ENCODE measurements at regions not wholly inside any gene's neighbourhood (a gene's known extent, or its start where the extent isn't known, plus 50 kb on each side); places are given as distances from the start of the nearest gene placed in this dataset.
"Not testable (repeated sequence)": the region's sequence is repeated elsewhere in the genome, so short reads cannot be mapped to it uniquely, and the experiment has no call there.

GRCh38 chr1:234889643-234890042 lies 239.0 kb downstream of the TOMM20 start:
- TF ChIP-seq CTCF (IDR thresholded peaks at IDR 0.05; ENCODE audit: insufficient read depth, low read depth, low read length) (no peak), EZH2 (IDR thresholded peaks at IDR 0.05; ENCODE audit: insufficient read depth, low read length) (no peak)
- Histone ChIP-seq H3K4me3 (ENCODE audit: insufficient read depth, low read depth, low read length) (no peak overlapping the region), H3K79me2 (ENCODE audit: insufficient read depth, low read length) (no peaks in the 10 kb centered on the region), H3K36me3 (ENCODE audit: insufficient read depth, low read length) (no peaks in the 10 kb centered on the region), H2AFZ (ENCODE audit: low read depth, low read length) (no peak overlapping the region), H3K27me3 (ENCODE audit: insufficient read depth, low read length) (no peaks in the 10 kb centered on the region), H3K27ac (ENCODE audit: low read depth, low read length) (no peak overlapping the region), H3K4me2 (ENCODE audit: low read length) (no peak overlapping the region), H3K4me1 (ENCODE audit: insufficient read depth, low read length) (peaks cover 20% of the 10 kb centered on the region), H3K9me3 (ENCODE audit: insufficient read depth, low read depth, low read length) (no peaks in the 10 kb centered on the region), H4K20me1 (ENCODE audit: insufficient read depth, low read length) (no peaks in the 10 kb centered on the region), H3K9ac (ENCODE audit: low read length) (no peak overlapping the region)
- Mint-ChIP-seq H3K4me3 (ENCODE audit: unreplicated experiment) (no peak overlapping the region), H3K9me3 (ENCODE audit: unreplicated experiment) (peaks cover 6% of the 10 kb centered on the region), H3K36me3 (ENCODE audit: low read depth, unreplicated experiment) (no peaks in the 10 kb centered on the region), H3K27ac (ENCODE audit: unreplicated experiment) (no peak overlapping the region), H3K4me1 (ENCODE audit: low read depth, unreplicated experiment) (peaks cover 23% of the 10 kb centered on the region), H3K27me3 (ENCODE audit: low read depth, unreplicated experiment) (peaks cover 3% of the 10 kb centered on the region)
- DNase-seq (ENCODE audit: low read depth) = no peak
- no peak for FAIRE-seq

DNA sequence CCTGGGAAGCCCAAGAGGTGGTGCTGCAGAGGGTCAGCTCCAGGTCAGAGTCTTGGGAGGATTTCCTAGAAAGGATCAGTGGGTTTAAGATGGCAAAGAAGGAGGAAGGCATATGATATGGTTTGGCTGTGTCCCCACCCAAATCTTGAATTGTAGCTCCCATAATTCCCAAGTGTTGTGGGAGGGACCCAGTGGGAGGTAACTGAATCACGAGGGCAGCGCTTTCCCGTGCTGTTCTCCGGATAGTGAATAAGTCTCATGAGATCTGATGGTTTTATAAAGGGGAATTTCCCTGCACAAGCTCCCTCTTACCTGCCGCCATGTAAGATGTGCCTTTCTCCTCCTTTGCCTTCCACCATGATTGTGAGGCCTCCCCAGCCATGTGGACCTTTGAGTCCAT lies 240.4 kb downstream of the TOMM20 start:
- not testable (repeated sequence) for H4K20me1 ChIP-seq (ENCODE audit: insufficient read depth, low read length); H3K4me1 ChIP-seq (ENCODE audit: insufficient read depth, low read length); H3K27ac ChIP-seq (ENCODE audit: low read depth, low read length); H3K9ac ChIP-seq (ENCODE audit: low read length); FAIRE-seq; H3K4me3 ChIP-seq (ENCODE audit: insufficient read depth, low read depth, low read length); DNase-seq (ENCODE audit: low read depth); H3K4me3 Mint-ChIP-seq (ENCODE audit: unreplicated experiment); H2AFZ ChIP-seq (ENCODE audit: low read depth, low read length); H3K36me3 Mint-ChIP-seq (ENCODE audit: low read depth, unreplicated experiment); H3K27ac Mint-ChIP-seq (ENCODE audit: unreplicated experiment); H3K9me3 ChIP-seq (ENCODE audit: insufficient read depth, low read depth, low read length); H3K79me2 ChIP-seq (ENCODE audit: insufficient read depth, low read length); H3K36me3 ChIP-seq (ENCODE audit: insufficient read depth, low read length); H3K27me3 ChIP-seq (ENCODE audit: insufficient read depth, low read length); H3K4me2 ChIP-seq (ENCODE audit: low read length)
- H3K27me3 Mint-ChIP-seq (ENCODE audit: low read depth, unreplicated experiment) = peaks cover 12% of the 10 kb centered on the region
- H3K9me3 Mint-ChIP-seq (ENCODE audit: unreplicated experiment) = peaks cover 11% of the 10 kb centered on the region
- peaks cover 14% of the 10 kb centered on the region for H3K4me1 Mint-ChIP-seq (ENCODE audit: low read depth, unreplicated experiment)

DNA sequence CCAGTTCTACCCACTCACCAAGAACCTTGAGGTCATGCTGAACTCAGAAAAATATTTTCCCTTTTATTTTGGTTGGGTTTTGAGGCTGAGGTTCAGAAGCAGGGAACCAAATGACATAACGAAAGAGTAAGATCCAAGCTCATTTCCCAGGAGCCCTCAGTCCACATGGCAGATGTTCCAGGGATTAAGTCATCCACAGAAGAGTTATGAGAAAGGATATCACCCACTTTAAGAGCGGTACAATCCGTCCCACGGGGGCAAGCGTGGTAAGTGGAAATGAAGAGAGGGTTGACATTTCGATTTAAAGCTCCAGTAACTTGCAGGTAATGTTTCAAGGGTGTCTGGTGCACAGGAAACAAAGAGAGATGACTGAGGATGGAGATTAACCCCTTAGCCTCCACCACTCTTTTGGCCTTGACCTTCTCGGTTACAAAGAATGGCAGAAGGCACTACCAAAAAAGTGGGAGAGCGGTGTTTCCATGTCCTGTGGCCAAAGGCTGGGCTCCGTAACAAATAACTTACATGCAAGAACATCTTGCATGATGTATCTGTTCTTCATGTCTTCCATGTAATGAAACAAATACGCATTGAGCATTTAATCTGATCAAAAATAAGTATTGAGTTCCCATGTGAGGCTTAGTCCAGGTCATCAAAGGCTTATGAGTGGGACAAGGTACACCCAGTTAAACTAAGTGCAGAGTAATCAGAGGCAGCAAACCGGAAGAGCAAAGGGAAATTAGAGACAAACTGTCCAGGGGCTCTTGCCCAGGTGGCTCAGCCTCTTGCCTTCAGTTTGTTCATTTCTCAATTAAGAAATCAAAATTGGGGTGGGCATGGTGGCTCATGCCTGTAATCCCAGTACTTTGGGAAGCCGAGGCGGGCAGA lies 241.4 kb downstream of the TOMM20 start:
- Mint-ChIP-seq H3K9me3 (ENCODE audit: unreplicated experiment) (peaks cover 16% of the 10 kb centered on the region), H3K27me3 (ENCODE audit: low read depth, unreplicated experiment) (peaks cover 18% of the 10 kb centered on the region), H3K36me3 (ENCODE audit: low read depth, unreplicated experiment) (peaks cover 2% of the 10 kb centered on the region), H3K4me3 (ENCODE audit: unreplicated experiment) (no peak overlapping the region), H3K27ac (ENCODE audit: unreplicated experiment) (peak overlapping the region; percentile 9), H3K4me1 (ENCODE audit: low read depth, unreplicated experiment) (peaks cover 18% of the 10 kb centered on the region)
- Histone ChIP-seq H3K27me3 (ENCODE audit: insufficient read depth, low read length) (no peaks in the 10 kb centered on the region), H4K20me1 (ENCODE audit: insufficient read depth, low read length) (no peaks in the 10 kb centered on the region), H3K27ac (ENCODE audit: low read depth, low read length) (no peak overlapping the region), H2AFZ (ENCODE audit: low read depth, low read length) (no peak overlapping the region), H3K36me3 (ENCODE audit: insufficient read depth, low read length) (no peaks in the 10 kb centered on the region), H3K4me1 (ENCODE audit: insufficient read depth, low read length) (peaks cover 4% of the 10 kb centered on the region), H3K79me2 (ENCODE audit: insufficient read depth, low read length) (no peaks in the 10 kb centered on the region), H3K4me3 (ENCODE audit: insufficient read depth, low read depth, low read length) (no peak overlapping the region), H3K9me3 (ENCODE audit: insufficient read depth, low read depth, low read length) (no peaks in the 10 kb centered on the region), H3K9ac (ENCODE audit: low read length) (no peak overlapping the region), H3K4me2 (ENCODE audit: low read length) (no peak overlapping the region)
- FAIRE-seq (no peak), DNase-seq (ENCODE audit: low read depth) (peak; percentile 46)
- TF ChIP-seq CTCF (IDR thresholded peaks at IDR 0.05; ENCODE audit: insufficient read depth, low read depth, low read length) (no peak), EZH2 (IDR thresholded peaks at IDR 0.05; ENCODE audit: insufficient read depth, low read length) (no peak)

All from astrocyte (in vitro differentiated cells and primary cell).